GM12878 (cell line): ENCODE measurements at regions not wholly inside any gene's neighbourhood (a gene's known extent, or its start where the extent isn't known, plus 50 kb on each side); places are given as distances from the start of the nearest gene placed in this dataset.

Source experiments
- ATF3 ChIP-seq: IDR thresholded peaks from 2 replicates; pipeline ENCODE4 v1.6.1; 2011; ENCODE audit warnings: low read depth, mild to moderate bottlenecking, low read length, moderate library complexity, borderline replicate concordance; ENCODE audit errors: extremely low read depth
- BHLHE40 ChIP-seq, 2 experiments: fragments of 450-650 bp in 1 of 2; IDR thresholded peaks; 2 replicates each; pipeline ENCODE4 v1.6.1; 2011 to 2017; ENCODE audit warnings: low read depth in 2 of 2, borderline replicate concordance in 1 of 2, improper control_type of control experiment in 1 of 2, low read length in 1 of 2, mild to moderate bottlenecking in 1 of 2
- BMI1 ChIP-seq: fragments of 450-650 bp; IDR thresholded peaks from 2 replicates; pipeline ENCODE4 v1.6.1; 2016; ENCODE audit warnings: mild to moderate bottlenecking, moderate library complexity, borderline replicate concordance
- BRCA1 ChIP-seq: IDR thresholded peaks from 2 replicates; pipeline ENCODE4 v1.6.1; 2011; ENCODE audit warnings: low read depth, low read length, improper control_type of control experiment
- CEBPB ChIP-seq, 2 experiments: fragments of 150-350 bp in 1 of 2; IDR thresholded peaks; 2 replicates each; pipeline ENCODE4 v1.6.1; 2012 to 2014; ENCODE audit warnings: low read depth in 2 of 2, low read length in 2 of 2, borderline replicate concordance in 1 of 2, inconsistent platforms in 1 of 2
- CHD1 ChIP-seq: IDR thresholded peaks from 2 replicates; pipeline ENCODE4 v1.6.1; 2012; ENCODE audit warnings: low read depth, low read length, improper control_type of control experiment
- CTCF ChIP-seq, 3 experiments: IDR thresholded peaks in 2 of 3; conservative IDR thresholded peaks in 1 of 3; 2 replicates each; pipeline ENCODE4 v1.5.1; 2011; ENCODE audit warnings: low read depth in 3 of 3, low read length in 3 of 3, mild to moderate bottlenecking in 3 of 3, control low read depth in 2 of 3, moderate library complexity in 2 of 3, inconsistent platforms in 1 of 3, mixed read lengths in 1 of 3; ENCODE audit not compliant: control insufficient read depth in 2 of 3, insufficient read depth in 1 of 3; ENCODE audit errors: extremely low read depth in 1 of 3
- DPF2 ChIP-seq: fragments of 450-650 bp; IDR thresholded peaks from 2 replicates; pipeline ENCODE4 v1.6.1; 2017; ENCODE audit warnings: mild to moderate bottlenecking
- EZH2 ChIP-seq: IDR thresholded peaks from 2 replicates; pipeline ENCODE4 v1.6.1; 2012; ENCODE audit warnings: low read depth, mild to moderate bottlenecking, control low read depth, inconsistent platforms, low read length, borderline replicate concordance; ENCODE audit not compliant: control insufficient read depth
- FOS ChIP-seq: IDR thresholded peaks from 3 replicates; pipeline ENCODE4 v1.6.1; 2011; ENCODE audit warnings: borderline replicate concordance; ENCODE audit not compliant: insufficient read length; ENCODE audit errors: extremely low read depth
- FOXM1 ChIP-seq: IDR thresholded peaks from 2 replicates; pipeline ENCODE4 v1.6.1; 2012; ENCODE audit warnings: low read depth, mild to moderate bottlenecking, inconsistent platforms, low read length, moderate library complexity
- HDAC2 ChIP-seq: fragments of 200-600 bp; sonication (generic); IDR thresholded peaks from 2 replicates; pipeline ENCODE4 v1.6.1; 2017
- HDGF ChIP-seq: fragments of 450-650 bp; IDR thresholded peaks from 2 replicates; pipeline ENCODE4 v1.6.1; 2016; ENCODE audit warnings: antibody characterized with exemption
- IRF4 ChIP-seq: IDR thresholded peaks from 2 replicates; pipeline ENCODE4 v1.6.1; 2011; ENCODE audit warnings: low read depth, low read length
- LARP7 ChIP-seq: fragments of 450-650 bp; IDR thresholded peaks from 2 replicates; pipeline ENCODE4 v1.6.1; 2017; ENCODE audit warnings: mild to moderate bottlenecking
- MTA3 ChIP-seq: IDR thresholded peaks from 2 replicates; pipeline ENCODE4 v1.6.1; 2012; ENCODE audit warnings: low read length, inconsistent platforms, borderline replicate concordance
- NFXL1 ChIP-seq: fragments of 450-650 bp; IDR thresholded peaks from 2 replicates; pipeline ENCODE4 v1.6.1; 2017; ENCODE audit warnings: antibody characterized with exemption, mild to moderate bottlenecking, borderline replicate concordance
- NFYA ChIP-seq: IDR thresholded peaks from 2 replicates; pipeline ENCODE4 v1.6.1; 2011; ENCODE audit warnings: low read depth, mild to moderate bottlenecking, low read length, improper control_type of control experiment, borderline replicate concordance
- RAD21 ChIP-seq: IDR thresholded peaks from 2 replicates; pipeline ENCODE4 v1.6.1; 2011; ENCODE audit warnings: mild to moderate bottlenecking, low read depth, low read length, moderate library complexity; ENCODE audit not compliant: insufficient read depth
- RCOR1 ChIP-seq: conservative IDR thresholded peaks from 2 replicates; pipeline ENCODE4 v1.6.1; 2012; ENCODE audit warnings: low read depth, low read length, improper control_type of control experiment
- RUNX3 ChIP-seq: IDR thresholded peaks from 2 replicates; pipeline ENCODE4 v1.6.1; 2012; ENCODE audit warnings: low read length, inconsistent platforms
- SMAD1 ChIP-seq: fragments of 450-650 bp; IDR thresholded peaks from 2 replicates; pipeline ENCODE4 v1.6.1; 2018; ENCODE audit warnings: mild to moderate bottlenecking, low read depth; ENCODE audit not compliant: partially characterized antibody
- SMAD5 ChIP-seq: IDR thresholded peaks from 2 replicates; pipeline ENCODE4 v1.6.1; 2016; ENCODE audit warnings: antibody characterized with exemption, low read depth
- USF2 ChIP-seq: IDR thresholded peaks from 2 replicates; pipeline ENCODE4 v1.6.1; 2011; ENCODE audit warnings: low read depth, low read length, improper control_type of control experiment, borderline replicate concordance
- YY1 ChIP-seq: IDR thresholded peaks from 2 replicates; pipeline ENCODE4 v1.6.1; 2011; ENCODE audit warnings: low read depth, mild to moderate bottlenecking, low read length
- ZNF217 ChIP-seq: fragments of 450-650 bp; IDR thresholded peaks from 2 replicates; pipeline ENCODE4 v1.6.1; 2017; ENCODE audit warnings: antibody characterized with exemption, mild to moderate bottlenecking
- TF ChIP-seq, protein P1 (sequence below): IDR thresholded peaks from 2 replicates; pipeline ENCODE4 v1.6.1; 2012; ENCODE audit warnings: mild to moderate bottlenecking, low read depth, low read length

DNA sequence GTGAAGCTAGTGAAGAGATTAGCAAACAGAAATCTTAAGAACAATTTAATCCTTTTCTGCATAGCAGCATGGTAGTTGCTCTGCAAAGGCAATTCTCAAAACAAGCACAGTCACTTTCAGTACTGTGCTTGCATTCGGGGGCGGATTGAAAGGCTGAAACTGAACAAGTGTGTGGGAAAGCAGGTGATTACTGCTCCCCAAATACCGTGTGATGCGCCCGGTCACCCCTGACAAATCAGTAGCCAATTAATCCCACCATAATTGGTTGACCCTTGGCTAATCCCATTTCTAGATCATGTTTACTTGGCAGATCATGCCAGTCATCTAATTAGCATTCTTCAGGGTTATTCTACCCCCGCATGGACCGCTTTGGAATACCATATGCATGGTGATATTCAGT is 76.5 kb upstream of the ADRB1 start (continued):
- TF ChIP-seq BHLHE40 (IDR thresholded peaks at IDR 0.05; ENCODE audit: borderline replicate concordance in 1 of 2, low read depth in 2 of 2, low read length in 1 of 2): 0 out of 4 replicates have a peak, but pooled peaks of 1 of the 2 experiments have one; percentile 10
- TF ChIP-seq SMAD1: no peak
- TF ChIP-seq FOXM1: no peak
- TF ChIP-seq NFXL1: no peak
- no peak for TF ChIP-seq LARP7
- TF ChIP-seq ZNF217: no peak
- no peak for TF ChIP-seq RAD21
- no peak for TF ChIP-seq SMAD5
- TF ChIP-seq, protein P1, sequence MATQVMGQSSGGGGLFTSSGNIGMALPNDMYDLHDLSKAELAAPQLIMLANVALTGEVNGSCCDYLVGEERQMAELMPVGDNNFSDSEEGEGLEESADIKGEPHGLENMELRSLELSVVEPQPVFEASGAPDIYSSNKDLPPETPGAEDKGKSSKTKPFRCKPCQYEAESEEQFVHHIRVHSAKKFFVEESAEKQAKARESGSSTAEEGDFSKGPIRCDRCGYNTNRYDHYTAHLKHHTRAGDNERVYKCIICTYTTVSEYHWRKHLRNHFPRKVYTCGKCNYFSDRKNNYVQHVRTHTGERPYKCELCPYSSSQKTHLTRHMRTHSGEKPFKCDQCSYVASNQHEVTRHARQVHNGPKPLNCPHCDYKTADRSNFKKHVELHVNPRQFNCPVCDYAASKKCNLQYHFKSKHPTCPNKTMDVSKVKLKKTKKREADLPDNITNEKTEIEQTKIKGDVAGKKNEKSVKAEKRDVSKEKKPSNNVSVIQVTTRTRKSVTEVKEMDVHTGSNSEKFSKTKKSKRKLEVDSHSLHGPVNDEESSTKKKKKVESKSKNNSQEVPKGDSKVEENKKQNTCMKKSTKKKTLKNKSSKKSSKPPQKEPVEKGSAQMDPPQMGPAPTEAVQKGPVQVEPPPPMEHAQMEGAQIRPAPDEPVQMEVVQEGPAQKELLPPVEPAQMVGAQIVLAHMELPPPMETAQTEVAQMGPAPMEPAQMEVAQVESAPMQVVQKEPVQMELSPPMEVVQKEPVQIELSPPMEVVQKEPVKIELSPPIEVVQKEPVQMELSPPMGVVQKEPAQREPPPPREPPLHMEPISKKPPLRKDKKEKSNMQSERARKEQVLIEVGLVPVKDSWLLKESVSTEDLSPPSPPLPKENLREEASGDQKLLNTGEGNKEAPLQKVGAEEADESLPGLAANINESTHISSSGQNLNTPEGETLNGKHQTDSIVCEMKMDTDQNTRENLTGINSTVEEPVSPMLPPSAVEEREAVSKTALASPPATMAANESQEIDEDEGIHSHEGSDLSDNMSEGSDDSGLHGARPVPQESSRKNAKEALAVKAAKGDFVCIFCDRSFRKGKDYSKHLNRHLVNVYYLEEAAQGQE: no peak
- peak; percentile 37 for TF ChIP-seq RUNX3
- no peak for TF ChIP-seq HDGF
- no peak for TF ChIP-seq EZH2
- no peak for TF ChIP-seq ATF3
- TF ChIP-seq CTCF (IDR thresholded peaks at IDR 0.05 in 2 of 3, conservative IDR thresholded peaks at IDR 0.05 in 1 of 3; ENCODE audit: control insufficient read depth in 2 of 3, extremely low read depth in 1 of 3, insufficient read depth in 1 of 3, low read depth in 3 of 3, low read length in 3 of 3): no peak
- no peak for TF ChIP-seq MTA3
- TF ChIP-seq BMI1: no peak
- TF ChIP-seq CHD1: no peak
- TF ChIP-seq CEBPB (IDR thresholded peaks at IDR 0.05; ENCODE audit: borderline replicate concordance in 1 of 2, low read depth in 2 of 2, low read length in 2 of 2): no peak
- TF ChIP-seq NFYA: no peak
- peak; percentile 37; the same call in 1 of the 2 replicates for TF ChIP-seq IRF4
- no peak for TF ChIP-seq USF2
- TF ChIP-seq DPF2: no peak
- TF ChIP-seq BRCA1: no peak
- no peak for TF ChIP-seq FOS
- no peak for TF ChIP-seq YY1
- TF ChIP-seq RCOR1: no peak
- TF ChIP-seq HDAC2: no peak
